GM23338 (cell line): ENCODE measurements at regions not wholly inside any gene's neighbourhood (a gene's known extent, or its start where the extent isn't known, plus 50 kb on each side); places are given as distances from the start of the nearest gene placed in this dataset.

ENCODE experiments used
- CREB1 ChIP-seq: fragments of 250-450 bp; sonication (Bioruptor Pico); IDR thresholded peaks from 2 replicates; pipeline ENCODE4 v1.5.0; 2020; ENCODE audit warnings: low read depth, mild to moderate bottlenecking, moderate library complexity
- CTCF ChIP-seq, 2 experiments: fragments of 200-600 bp in 1 of 2; sonication (generic) in 1 of 2; conservative IDR thresholded peaks; 2 replicates each; pipeline versions ENCODE4 v1.5.1 to v1.6.1; 2016 to 2017; ENCODE audit warnings: antibody characterized with exemption in 2 of 2, low read depth in 2 of 2, mild to moderate bottlenecking in 2 of 2, moderate library complexity in 1 of 2
- ETS1 ChIP-seq: IDR thresholded peaks from 2 replicates; pipeline ENCODE4 v1.6.1; 2016; ENCODE audit warnings: antibody characterized with exemption
- EZH2 ChIP-seq: fragments of 200-600 bp; sonication (generic); IDR thresholded peaks from one replicate; pipeline ENCODE4 v1.8.0; 2017; ENCODE audit warnings: antibody characterized with exemption, mild to moderate bottlenecking, low read depth; ENCODE audit not compliant: unreplicated experiment
- EZH2phosphoT487 ChIP-seq: fragments of 200-600 bp; sonication (generic); IDR thresholded peaks from one replicate; pipeline ENCODE4 v1.8.1; 2018; ENCODE audit warnings: antibody characterized with exemption; ENCODE audit not compliant: unreplicated experiment
- JUNB ChIP-seq: IDR thresholded peaks from one replicate; pipeline ENCODE4 v1.6.1; 2016; ENCODE audit warnings: antibody characterized with exemption; ENCODE audit not compliant: unreplicated experiment
- POLR2AphosphoS5 ChIP-seq: IDR thresholded peaks from 2 replicates; pipeline ENCODE4 v1.6.1; 2016; ENCODE audit warnings: antibody characterized with exemption, low read depth
- REST ChIP-seq: IDR thresholded peaks from one replicate; pipeline ENCODE4 v1.6.1; 2018; ENCODE audit warnings: antibody characterized with exemption; ENCODE audit not compliant: unreplicated experiment
- STAT1 ChIP-seq: IDR thresholded peaks from one replicate; pipeline ENCODE4 v1.6.1; 2016; ENCODE audit warnings: antibody characterized with exemption; ENCODE audit not compliant: unreplicated experiment
- ZNF114 ChIP-seq: fragments of 250-450 bp; sonication (Bioruptor Pico); IDR thresholded peaks from 2 replicates; pipeline ENCODE4 v1.5.0; 2020; ENCODE audit warnings: mild to moderate bottlenecking, moderate library complexity
- ZNF462 ChIP-seq: fragments of 250-450 bp; sonication (Bioruptor Pico); IDR thresholded peaks from 2 replicates; pipeline ENCODE4 v1.5.0; 2020; ENCODE audit warnings: mild to moderate bottlenecking, moderate library complexity

GRCh38 chr1:215433237-215433636 lies 133.9 kb upstream of the KCTD3 start:
- TF ChIP-seq CTCF (conservative IDR thresholded peaks at IDR 0.05; ENCODE audit: low read depth in 2 of 2): no peak
- no peak for TF ChIP-seq EZH2
- no peak for TF ChIP-seq EZH2phosphoT487
- no peak for TF ChIP-seq REST
- TF ChIP-seq POLR2AphosphoS5: no peak
- no peak for TF ChIP-seq ZNF114 (CRISPR knock-in tag)
- TF ChIP-seq JUNB: no peak
- TF ChIP-seq CREB1 (CRISPR knock-in tag): no peak
- no peak for TF ChIP-seq ETS1
- TF ChIP-seq STAT1: no peak
- no peak for TF ChIP-seq ZNF462 (CRISPR knock-in tag)
